GM12892 (cell line): ENCODE measurements at regions not wholly inside any gene's neighbourhood (a gene's known extent, or its start where the extent isn't known, plus 50 kb on each side); places are given as distances from the start of the nearest gene placed in this dataset.
"Not testable (repeated sequence)": the region's sequence is repeated elsewhere in the genome, so short reads cannot be mapped to it uniquely, and the experiment has no call there.

Experiments
- DNase-seq: peaks from one replicate; pipeline ENCODE4 v3.0.0; 2011; ENCODE audit not compliant: insufficient read length
- FAIRE-seq: peaks from 2 replicates; lab custom pipeline; 2011; peaks lifted over from hg19 to GRCh38; lab: Jason Lieb, UNC
- POLR2A ChIP-seq: IDR thresholded peaks from 2 replicates; pipeline ENCODE4 v1.6.1; 2011; ENCODE audit warnings: low read depth, low read length, control low read depth
- POLR2AphosphoS5 ChIP-seq: IDR thresholded peaks from 2 replicates; pipeline ENCODE4 v1.6.1; 2011; ENCODE audit warnings: low read depth, low read length, control low read depth
- TAF1 ChIP-seq: IDR thresholded peaks from 2 replicates; pipeline ENCODE4 v1.6.1; 2011; ENCODE audit warnings: low read depth, mild to moderate bottlenecking, control low read depth, low read length, borderline replicate concordance

DNA sequence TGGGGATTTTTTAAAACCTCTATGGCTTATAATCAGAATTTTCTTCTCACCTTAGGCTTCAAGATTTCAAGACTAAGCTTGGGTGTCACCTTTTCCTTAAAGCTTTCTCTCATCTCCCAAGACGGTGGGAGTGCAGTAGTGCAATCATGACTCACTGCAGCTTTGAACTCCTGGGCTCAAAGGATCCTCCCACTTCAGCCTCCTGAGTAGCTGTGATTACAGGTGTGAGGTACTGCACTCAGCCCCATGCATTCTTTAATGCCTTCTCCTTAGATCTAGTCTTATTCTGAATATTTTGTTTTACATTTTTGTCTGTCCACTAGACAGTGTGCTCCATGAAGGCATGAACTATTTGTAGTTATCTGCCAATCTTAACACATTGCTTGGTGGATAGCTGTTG lies 55.7 kb upstream of the FAT3 start:
- no peak for FAIRE-seq
- no peak for DNase-seq
- TF ChIP-seq POLR2A (no peak), POLR2AphosphoS5 (no peak), TAF1 (no peak)

DNA sequence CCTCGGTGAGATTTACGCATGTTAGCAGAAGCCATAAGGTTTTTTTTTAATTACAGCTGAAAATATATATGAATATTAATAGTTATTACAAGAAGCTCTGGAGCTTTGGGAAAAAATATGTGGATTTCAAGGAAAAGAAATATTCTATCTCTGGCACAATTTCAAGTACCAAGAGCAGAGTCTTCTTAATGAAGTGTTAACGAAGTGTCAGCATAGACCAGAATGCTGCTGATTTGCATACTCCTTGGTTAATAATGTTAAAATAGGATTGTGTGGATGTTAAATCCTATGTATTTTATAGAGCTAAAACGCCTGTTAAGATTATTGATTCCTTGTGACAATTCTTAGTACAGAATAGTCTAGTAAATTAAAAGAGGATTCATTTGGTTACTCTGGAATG lies 57.0 kb upstream of the FAT3 start:
- TF ChIP-seq POLR2AphosphoS5, result no peak
- TF ChIP-seq POLR2A, result no peak
- no peak for TF ChIP-seq TAF1
- no peak for FAIRE-seq
- no peak for DNase-seq

DNA sequence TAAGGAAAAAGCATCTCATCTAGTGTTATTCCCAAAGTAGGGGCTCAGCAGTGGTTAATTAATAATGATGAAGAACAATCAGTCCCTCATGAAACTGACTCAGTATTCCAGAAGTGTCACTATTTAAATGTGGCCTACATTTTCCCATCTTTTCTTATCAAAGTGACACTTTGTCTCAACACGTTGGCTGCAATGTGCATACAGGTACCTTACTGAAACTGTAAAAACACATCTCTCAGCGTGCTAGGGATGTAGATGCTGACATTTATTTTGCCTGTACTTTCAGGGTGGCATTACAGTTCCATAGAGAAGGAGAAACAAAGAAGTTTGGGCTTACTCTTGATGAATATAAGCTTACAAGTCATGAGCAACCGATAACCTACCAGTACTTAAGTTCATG lies 58.3 kb upstream of the FAT3 start:
- TF ChIP-seq POLR2A (no peak), TAF1 (no peak), POLR2AphosphoS5 (no peak)
- DNase-seq (no peak), FAIRE-seq (no peak)

DNA sequence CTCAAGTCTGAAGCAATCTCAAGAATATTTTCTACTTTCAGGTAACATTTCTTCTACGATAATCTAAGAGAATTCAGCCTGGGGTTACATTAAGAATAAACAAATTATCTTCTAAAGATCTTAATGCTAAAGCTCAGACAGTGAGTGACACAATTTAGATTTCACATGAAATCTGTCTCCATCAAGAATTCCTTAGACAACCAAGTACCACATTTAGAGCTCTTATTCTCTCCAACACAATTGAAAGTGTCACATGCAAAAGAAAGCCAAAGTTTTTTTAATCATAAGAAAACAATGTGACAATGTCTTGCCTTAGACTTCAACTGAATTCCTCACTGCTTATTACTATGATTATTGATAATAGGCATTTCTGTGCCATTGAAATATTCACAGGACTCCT lies 60.7 kb upstream of the FAT3 start:
- FAIRE-seq, result no peak
- TF ChIP-seq POLR2A (no peak), TAF1 (no peak), POLR2AphosphoS5 (no peak)
- no peak for DNase-seq

DNA sequence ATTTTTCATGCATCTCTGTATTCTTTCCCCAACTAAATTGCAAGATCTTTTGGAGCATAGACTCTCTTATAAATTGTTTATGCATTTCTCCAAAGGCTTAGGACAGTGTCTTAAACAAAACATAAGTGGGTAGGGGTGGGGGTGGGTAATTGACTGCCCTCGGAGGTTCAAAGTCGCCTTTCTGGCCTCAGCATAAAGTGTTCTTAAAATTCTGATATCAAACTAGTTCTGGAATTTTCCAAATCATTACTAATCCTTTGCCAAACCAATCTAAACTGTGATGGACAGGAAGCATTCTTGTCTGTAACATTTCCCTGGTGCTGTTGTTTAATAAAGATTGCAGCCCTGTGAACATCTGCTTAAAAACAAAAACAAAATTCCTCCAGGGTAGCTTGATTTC lies 61.8 kb upstream of the FAT3 start:
- FAIRE-seq, result no peak
- no peak for DNase-seq

DNA sequence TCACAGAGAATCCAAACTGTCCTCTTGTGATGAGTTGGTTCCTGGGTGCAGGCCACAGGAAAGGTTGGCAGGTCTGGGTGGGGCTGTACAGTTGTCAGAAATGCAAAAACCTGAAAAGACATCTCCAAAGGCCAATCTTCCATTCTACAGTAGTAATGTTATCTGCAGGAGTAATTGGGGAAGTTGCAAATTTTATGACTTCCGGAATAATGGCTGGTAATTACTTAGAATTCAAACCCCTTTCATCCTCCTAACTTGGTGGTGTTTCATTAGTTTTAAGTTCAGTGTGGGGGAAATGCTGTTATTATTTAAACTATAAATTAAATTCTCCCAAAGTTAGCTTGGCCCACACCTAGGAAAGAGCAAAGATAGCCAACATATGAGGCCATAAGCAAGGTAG lies 64.7 kb upstream of the FAT3 start:
- no peak for TF ChIP-seq POLR2AphosphoS5
- no peak for TF ChIP-seq TAF1
- no peak for TF ChIP-seq POLR2A
- FAIRE-seq, result no peak

More for the DNA sequence above, 61.8 kb upstream of the FAT3 start:
- TF ChIP-seq POLR2A, result no peak
- no peak for TF ChIP-seq POLR2AphosphoS5
- no peak for TF ChIP-seq TAF1

DNA sequence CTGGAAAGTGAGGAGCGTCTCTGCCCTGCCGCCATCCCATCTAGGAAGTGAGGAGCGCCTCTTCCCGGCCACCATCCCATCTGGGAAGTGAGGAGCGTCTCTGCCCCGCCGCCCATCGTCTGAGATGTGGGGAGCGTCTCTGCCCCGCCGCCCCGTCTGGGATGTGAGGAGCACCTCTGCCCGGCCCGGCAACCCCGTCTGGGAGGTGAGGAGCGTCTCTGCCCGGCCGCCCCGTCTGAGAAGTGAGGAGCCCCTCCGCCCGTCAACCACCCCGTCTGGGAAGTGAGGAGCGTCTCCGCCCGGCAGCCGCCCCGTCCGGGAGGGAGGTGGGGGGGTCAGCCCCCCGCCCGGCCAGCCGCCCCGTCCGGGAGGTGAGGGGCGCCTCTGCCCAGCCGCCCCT lies 67.2 kb upstream of the FAT3 start:
- FAIRE-seq, DNase-seq: not testable (repeated sequence)

More for the DNA sequence above, 64.7 kb upstream of the FAT3 start:
- DNase-seq, result no peak

DNA sequence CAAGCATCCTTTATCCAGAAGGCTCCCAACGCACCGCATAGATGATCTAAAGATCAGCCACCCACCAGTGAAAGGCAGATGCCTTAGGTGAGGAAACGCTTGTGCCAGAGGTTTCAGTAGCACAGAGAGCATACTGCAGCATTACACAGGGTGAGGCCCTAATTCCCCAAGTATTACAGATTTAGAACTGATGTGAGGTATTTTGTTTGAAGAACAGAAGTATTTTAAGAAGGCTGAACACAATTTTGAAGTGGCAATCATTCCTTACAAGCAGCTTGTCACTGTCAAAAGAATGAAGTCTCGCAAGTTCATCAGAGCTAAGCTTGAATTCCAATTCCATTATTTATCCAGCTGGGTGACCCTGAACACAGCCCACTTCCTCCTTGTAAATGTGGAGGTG lies 70.0 kb upstream of the FAT3 start:
- DNase-seq, result no peak
- TF ChIP-seq POLR2A (no peak), POLR2AphosphoS5 (no peak), TAF1 (no peak)
- FAIRE-seq, result no peak

DNA sequence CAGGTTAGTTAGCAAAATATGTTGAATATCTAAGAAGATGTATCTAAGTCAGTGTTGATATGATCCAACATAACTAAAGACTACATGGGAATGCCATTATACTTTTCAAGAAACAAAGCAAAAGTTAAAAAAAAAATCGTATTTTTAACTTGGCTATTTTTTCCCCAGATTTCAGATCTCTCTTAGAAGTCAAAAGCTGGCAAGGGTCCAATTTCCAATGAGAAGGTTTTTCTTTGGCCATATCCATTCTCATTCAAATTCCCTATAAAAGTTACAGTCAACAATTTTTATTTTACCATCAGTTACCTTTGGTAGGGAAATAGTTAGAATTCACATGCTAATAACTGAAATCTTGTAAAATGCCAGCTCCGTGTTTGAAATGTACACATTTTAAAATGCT lies 70.5 kb upstream of the FAT3 start:
- TF ChIP-seq POLR2A, result no peak
- no peak for TF ChIP-seq POLR2AphosphoS5
- TF ChIP-seq TAF1, result no peak
- DNase-seq (no peak), FAIRE-seq (no peak)

DNA sequence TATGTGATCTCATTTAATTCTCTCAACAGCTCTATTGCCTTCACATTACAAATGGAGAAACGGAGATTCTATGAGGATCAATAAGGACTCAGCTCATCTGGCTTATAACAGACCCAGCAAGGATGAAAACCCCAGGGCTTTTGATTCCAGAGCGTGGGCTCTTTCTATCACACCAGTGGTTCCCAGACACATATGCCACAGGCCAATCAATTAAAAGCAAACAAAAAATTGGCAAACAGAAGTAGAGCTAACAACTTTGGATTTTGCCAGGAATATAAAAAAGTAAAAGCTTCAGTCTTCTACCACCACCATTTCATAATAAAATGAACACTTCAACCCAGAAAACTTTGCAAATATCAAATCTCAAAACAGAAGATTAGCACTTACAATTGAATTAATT lies 71.1 kb upstream of the FAT3 start:
- FAIRE-seq, result no peak
- no peak for DNase-seq
- TF ChIP-seq TAF1 (no peak), POLR2AphosphoS5 (no peak), POLR2A (no peak)

DNA sequence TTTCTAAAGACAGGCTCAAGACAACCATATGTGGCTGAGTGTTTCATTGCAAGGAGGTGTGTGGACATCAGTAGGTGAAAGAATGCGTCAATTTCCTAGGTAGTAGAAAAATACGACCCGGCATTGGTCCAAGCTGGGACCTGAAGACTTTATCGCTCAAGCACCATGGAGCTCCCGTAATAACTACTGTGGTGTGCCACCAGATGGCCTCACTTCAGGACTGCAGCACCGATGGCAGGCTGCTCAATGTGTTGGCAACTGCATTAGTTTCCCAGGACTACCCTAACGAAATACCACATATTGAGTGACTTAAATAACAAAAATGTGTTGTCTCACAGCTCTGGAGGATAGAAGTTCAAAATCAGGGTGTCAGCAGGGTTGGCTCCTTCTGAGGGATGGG lies 72.4 kb upstream of the FAT3 start:
- no peak for FAIRE-seq
- TF ChIP-seq POLR2AphosphoS5 (no peak), POLR2A (no peak), TAF1 (no peak)
- no peak for DNase-seq

DNA sequence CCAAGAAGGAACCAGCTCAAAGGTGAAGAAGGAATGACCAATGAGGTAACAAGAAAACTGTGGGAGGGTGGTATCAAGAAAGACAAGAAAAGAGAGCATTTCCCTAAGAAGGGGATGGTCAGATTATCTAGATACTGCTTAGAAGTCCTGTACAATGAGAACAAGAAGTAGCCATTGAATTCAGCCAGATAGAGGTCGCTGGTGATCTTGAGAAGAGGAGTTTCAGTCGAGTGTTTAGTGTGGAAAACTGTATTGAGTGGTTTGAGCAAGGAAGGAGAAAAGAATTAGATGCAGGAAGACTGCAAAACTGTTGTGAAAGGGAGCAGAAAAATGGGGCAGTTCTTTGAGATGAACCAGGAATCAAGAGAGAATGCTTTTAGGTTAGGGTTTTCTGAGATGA lies 74.6 kb upstream of the FAT3 start:
- DNase-seq (no peak), FAIRE-seq (no peak)
- TF ChIP-seq TAF1 (no peak), POLR2A (no peak), POLR2AphosphoS5 (no peak)

DNA sequence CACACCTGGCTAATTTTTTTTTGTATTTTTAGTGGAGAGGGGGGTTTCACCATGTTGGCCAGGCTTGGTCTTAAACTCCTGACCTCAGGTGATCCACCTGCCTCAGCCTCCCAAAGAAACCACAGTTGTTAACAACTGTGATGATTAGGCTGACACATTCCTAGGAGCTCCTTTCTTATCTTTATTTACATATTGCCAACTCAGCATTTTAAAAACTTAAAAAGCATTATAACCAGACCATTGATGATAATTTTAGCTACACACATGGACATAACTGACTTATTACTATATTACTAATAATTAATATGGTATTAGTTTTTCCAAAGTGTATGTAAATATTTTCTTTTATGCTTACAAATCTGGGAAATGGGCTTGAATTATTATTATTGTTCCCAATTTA lies 82.9 kb upstream of the FAT3 start:
- FAIRE-seq (no peak), DNase-seq (no peak)
- TF ChIP-seq POLR2A (no peak), TAF1 (no peak), POLR2AphosphoS5 (no peak)
